Mesothelial cell of epicardium (in vitro differentiated cells): ENCODE measurements at regions not wholly inside any gene's neighbourhood (a gene's known extent, or its start where the extent isn't known, plus 50 kb on each side); places are given as distances from the start of the nearest gene placed in this dataset.

Source experiments
- DNase-seq, 2 experiments: peaks; one replicate each; pipeline ENCODE4 v3.0.0; 2021; ENCODE audit warnings: low spot score in 2 of 2; ENCODE audit not compliant: unreplicated experiment in 2 of 2
- H3K27ac Mint-ChIP-seq: 2 replicates; pipeline ENCODE4 v1.8.0; 2021; ENCODE audit warnings: mixed read lengths
- H3K27me3 Mint-ChIP-seq: 2 replicates; pipeline ENCODE4 v1.8.0; 2021; ENCODE audit warnings: low read depth, mixed read lengths
- H3K36me3 Mint-ChIP-seq: 2 replicates; pipeline ENCODE4 v1.8.0; 2021; ENCODE audit warnings: mixed read lengths
- H3K4me1 Mint-ChIP-seq: 2 replicates; pipeline ENCODE4 v1.8.0; 2021; ENCODE audit warnings: mixed read lengths
- H3K4me3 Mint-ChIP-seq: 2 replicates; pipeline ENCODE4 v1.8.0; 2021; ENCODE audit warnings: mild to moderate bottlenecking, moderate library complexity, mixed read lengths
- H3K9me3 Mint-ChIP-seq: 2 replicates; pipeline ENCODE4 v1.8.0; 2021; ENCODE audit warnings: mixed read lengths
- TF ChIP-seq, protein P1 (sequence below): fragments of 200-600 bp; sonication (generic); IDR thresholded peaks from one replicate; pipeline ENCODE4 v1.5.0; 2021; ENCODE audit warnings: antibody characterized with exemption; ENCODE audit not compliant: unreplicated experiment

DNA sequence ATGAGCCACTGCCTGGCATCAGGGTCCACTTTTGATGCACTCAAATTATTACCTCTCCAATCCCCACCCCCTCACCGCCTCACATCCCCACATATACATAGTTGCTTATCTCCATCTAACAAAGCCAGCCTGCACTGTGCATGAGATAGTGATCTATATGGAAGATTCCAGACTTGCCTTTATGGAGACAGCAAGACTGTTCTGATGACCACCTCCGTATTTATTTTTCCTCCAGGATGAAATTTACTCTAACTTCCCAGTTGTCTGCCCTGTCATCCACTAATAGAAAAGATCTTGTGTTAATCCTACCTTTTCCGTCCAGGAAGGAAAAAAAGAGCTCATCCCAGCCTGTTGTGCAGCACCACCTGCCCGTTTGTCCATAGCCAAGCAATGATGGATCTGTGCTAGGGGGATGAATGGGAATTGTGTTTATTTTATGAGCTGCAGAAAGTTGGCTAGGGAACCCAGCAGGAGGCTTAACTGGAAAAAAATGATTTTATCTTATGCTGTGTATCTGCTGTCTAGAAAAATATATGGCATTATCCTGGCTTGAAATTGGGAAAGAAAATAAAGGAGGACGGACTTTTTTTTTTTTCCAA lies 114.5 kb downstream of the CD47 start:
- peaks cover 45% of the 10 kb centered on the region for H3K4me1 Mint-ChIP-seq
- H3K27ac Mint-ChIP-seq: peak overlapping the region; percentile 2
- no peak for DNase-seq
- no peaks in the 10 kb centered on the region for H3K27me3 Mint-ChIP-seq
- no peak overlapping the region for H3K4me3 Mint-ChIP-seq
- no peaks in the 10 kb centered on the region for H3K9me3 Mint-ChIP-seq
- no peaks in the 10 kb centered on the region for H3K36me3 Mint-ChIP-seq
- TF ChIP-seq, protein P1, sequence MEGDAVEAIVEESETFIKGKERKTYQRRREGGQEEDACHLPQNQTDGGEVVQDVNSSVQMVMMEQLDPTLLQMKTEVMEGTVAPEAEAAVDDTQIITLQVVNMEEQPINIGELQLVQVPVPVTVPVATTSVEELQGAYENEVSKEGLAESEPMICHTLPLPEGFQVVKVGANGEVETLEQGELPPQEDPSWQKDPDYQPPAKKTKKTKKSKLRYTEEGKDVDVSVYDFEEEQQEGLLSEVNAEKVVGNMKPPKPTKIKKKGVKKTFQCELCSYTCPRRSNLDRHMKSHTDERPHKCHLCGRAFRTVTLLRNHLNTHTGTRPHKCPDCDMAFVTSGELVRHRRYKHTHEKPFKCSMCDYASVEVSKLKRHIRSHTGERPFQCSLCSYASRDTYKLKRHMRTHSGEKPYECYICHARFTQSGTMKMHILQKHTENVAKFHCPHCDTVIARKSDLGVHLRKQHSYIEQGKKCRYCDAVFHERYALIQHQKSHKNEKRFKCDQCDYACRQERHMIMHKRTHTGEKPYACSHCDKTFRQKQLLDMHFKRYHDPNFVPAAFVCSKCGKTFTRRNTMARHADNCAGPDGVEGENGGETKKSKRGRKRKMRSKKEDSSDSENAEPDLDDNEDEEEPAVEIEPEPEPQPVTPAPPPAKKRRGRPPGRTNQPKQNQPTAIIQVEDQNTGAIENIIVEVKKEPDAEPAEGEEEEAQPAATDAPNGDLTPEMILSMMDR: no peak

DNA sequence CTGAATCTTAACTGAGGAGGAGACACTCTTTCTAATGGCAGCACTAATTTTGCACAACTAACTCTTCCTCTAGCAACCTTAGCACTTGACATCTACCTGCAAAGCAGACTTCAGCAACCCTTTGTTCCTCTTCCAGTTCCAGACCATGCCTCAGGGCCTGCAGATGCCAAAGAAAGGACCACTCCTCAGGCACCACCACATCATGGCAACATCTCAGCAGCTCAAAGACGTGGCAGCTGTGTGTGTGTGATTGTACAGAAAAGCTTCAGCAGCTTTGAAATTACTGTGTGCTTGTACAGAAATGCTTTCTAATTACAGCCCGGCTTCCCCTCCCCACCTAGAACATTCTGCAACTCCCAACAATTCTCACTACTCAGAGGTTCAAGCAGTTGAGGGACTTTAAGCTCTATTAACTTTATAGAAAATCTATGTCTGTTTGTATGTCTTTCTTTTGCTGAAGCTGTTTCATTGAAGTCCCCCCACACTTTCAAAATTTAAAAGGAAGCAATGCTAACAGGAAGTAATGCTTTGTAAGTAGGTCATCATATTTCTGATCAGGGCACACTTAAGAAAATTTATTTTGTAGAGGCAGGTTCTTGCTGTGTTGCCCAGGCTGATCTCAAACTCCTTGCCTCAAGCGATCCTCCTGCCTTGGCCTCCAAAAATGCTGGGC lies 115.2 kb downstream of the CD47 start:
- no peak overlapping the region for H3K4me3 Mint-ChIP-seq
- H3K27me3 Mint-ChIP-seq: no peaks in the 10 kb centered on the region
- TF ChIP-seq, protein P1: no peak
- H3K4me1 Mint-ChIP-seq: peaks cover 45% of the 10 kb centered on the region
- no peak for DNase-seq
- H3K27ac Mint-ChIP-seq: no peak overlapping the region
- no peaks in the 10 kb centered on the region for H3K9me3 Mint-ChIP-seq
- H3K36me3 Mint-ChIP-seq: no peaks in the 10 kb centered on the region

DNA sequence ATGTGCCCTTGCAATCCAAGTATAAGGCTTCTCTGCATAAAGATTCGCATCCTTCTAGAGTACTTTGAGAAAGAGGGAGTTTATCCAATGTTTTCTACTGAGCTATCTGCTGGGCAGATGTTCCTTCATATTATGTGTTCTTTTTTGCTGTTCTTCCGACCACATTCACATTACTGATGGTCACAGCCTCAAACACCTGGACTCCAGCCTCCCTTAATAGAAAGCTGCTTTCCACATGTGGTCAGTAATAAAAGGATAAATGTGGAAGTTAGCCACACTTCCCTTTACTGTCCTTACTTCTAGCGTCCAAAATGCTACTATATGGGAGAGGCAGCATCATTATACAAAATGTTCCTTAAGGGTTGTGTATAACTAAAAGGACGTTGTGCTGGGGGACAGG lies 116.9 kb downstream of the CD47 start:
- no peaks in the 10 kb centered on the region for H3K9me3 Mint-ChIP-seq

DNA sequence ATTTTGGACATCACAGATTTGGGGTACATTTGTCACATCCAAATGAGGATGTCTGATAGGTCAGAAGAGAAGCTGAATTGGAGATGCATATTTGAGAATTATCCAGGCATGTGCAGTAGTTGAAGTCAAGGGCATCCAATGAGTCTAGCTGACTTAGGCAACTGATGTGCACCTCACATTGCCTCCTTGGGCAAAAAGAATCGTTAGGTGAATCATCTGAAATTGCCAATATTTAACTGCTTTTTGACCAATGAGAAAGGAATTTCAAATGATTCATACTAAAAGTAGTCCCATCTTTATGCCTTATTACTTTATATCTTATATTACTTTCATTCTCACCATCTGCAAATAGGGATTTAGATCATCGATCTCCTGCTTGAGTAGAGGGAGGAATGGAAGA lies 117.7 kb downstream of the CD47 start:
- Mint-ChIP-seq H3K4me3 (no peak overlapping the region), H3K36me3 (no peaks in the 10 kb centered on the region), H3K9me3 (no peaks in the 10 kb centered on the region), H3K4me1 (peaks cover 43% of the 10 kb centered on the region), H3K27ac (no peak overlapping the region), H3K27me3 (no peaks in the 10 kb centered on the region)
- TF ChIP-seq, protein P1: no peak
- no peak for DNase-seq

More for the DNA sequence above, 116.9 kb downstream of the CD47 start:
- Mint-ChIP-seq H3K36me3 (no peaks in the 10 kb centered on the region), H3K27me3 (no peaks in the 10 kb centered on the region), H3K4me3 (no peak overlapping the region), H3K4me1 (peaks cover 50% of the 10 kb centered on the region), H3K27ac (no peak overlapping the region)
- DNase-seq: no peak
- TF ChIP-seq, protein P1: no peak

DNA sequence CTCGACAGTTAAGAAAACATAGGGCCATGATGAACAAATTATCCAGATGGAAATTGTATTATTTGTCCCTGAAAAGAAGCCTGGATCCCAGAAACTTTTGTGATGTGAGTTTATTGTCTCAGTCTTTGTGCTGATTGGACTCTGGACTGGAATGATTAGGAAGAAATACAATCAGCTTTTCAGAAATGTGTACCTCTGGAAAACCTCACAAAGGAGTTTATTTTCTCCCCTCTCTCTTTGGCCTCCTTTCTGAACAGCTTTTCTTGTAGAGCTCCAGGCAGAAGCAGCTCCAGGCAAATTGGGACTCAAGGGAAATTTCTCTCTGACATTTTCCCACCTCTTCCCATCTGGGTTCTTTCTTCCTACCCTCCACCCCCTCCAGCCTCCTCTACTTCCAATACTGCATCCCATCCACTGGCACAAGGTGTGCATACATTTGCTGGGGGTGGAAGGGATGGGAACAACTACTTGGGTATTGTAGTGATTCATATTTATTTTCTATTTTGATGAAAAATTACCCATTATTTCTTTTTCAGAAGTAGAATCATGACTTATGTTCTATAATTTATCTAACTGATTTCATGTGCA lies 119.7 kb downstream of the CD47 start:
- Mint-ChIP-seq H3K27ac (peak overlapping the region; percentile 21), H3K4me3 (no peak overlapping the region), H3K9me3 (no peaks in the 10 kb centered on the region), H3K27me3 (no peaks in the 10 kb centered on the region), H3K36me3 (no peaks in the 10 kb centered on the region), H3K4me1 (peaks cover 32% of the 10 kb centered on the region)
- TF ChIP-seq, protein P1: no peak
- no peak for DNase-seq
